Fibroblast of skin of right biceps (primary cell): ENCODE measurements at regions not wholly inside any gene's neighbourhood (a gene's known extent, or its start where the extent isn't known, plus 50 kb on each side); places are given as distances from the start of the nearest gene placed in this dataset.
A peak's percentile ranks its signal among the peaks of the same experiment; 100 is the strongest.

Experiments
- DNase-seq: peaks from one replicate; pipeline ENCODE4 v3.0.0-alpha.2; 2013

DNA sequence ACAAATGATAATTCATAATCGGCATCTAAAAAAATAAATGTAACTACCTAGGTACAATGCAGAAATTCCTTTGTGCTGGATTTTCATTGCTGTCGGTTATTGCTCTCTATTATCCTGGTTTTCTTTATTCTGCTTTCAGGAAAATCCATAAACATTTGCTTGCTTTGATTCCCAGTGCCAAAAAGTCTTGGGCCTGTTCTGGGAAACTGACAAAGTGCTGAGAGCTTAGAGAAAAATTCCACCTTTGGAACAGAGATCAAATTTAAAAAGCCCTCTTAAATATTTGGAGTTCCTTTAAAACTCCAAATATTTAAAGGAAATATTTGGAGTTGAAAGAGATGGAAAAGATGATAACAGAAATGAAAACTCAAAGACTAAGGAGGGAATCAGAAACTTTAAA, 87.3 kb upstream of the ZBED5 start:
- no peak for DNase-seq

GRCh38 chr11:10943968-10944367, 86.1 kb upstream of the ZBED5 start:
- peak; percentile 29 for DNase-seq

GRCh38 chr11:10942620-10943019, 84.8 kb upstream of the ZBED5 start:
- peak; percentile 54 for DNase-seq

GRCh38 chr11:10941871-10942270, 84.0 kb upstream of the ZBED5 start:
- DNase-seq = no peak

- no peak for DNase-seq
Observed at GRCh38 chr11:10941414-10941813, 83.6 kb upstream of the ZBED5 start.

DNA sequence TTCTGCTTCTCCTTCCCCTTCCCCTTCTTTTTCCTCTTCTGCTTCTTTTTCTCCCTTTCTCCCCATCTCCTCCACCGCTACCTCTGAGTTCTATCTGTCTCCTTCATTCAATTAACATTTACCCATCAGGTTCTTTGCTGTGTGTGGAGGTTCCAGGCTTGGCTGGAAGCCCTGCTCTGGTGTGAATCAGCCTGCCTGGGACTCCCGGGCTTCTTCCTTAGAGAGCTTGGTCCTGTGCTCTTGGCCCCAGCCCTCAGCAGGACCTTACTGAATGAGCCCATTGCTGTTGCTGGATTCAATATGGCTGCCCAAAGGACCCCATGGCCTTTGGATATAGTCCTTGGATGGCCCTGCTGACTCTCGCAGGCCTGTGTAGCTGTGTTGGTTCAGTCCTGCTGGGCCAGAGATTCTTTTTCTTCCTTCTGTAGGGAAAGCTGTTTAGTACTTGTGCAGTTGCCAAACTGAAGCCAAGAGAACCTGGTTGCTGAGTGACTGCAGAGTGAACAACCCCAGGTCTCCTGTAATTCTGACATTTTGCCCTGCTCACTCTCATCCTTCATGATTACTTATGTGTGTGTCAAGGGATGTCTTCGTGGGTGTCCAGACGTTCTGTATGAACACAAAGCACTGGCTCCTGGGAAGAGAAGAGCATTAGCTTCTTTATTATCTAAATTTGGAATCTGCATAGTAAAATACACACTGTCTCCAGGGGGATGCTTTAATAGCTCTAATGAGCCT, 81.0 kb upstream of the ZBED5 start:
- no peak for DNase-seq

DNA sequence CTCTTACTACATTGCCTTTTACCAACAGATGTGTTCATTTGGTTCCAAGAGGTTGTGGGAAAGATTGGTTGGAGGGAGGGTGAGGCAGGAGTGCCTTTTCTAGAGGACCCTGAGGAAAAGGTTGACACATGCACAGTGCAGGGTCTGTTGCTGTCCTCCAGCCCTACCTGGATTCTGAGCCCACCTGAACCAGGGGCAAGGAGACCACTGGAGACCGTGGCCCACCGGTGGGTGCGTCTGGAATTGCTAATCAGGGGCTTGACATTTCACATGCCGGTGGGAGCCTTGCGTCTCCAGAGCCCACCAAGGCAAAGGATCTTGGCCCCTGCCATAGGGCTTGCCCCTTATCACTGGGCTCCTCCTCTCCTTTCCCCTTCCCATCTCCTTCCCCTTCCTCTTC, 80.4 kb upstream of the ZBED5 start:
- DNase-seq = no peak

DNA sequence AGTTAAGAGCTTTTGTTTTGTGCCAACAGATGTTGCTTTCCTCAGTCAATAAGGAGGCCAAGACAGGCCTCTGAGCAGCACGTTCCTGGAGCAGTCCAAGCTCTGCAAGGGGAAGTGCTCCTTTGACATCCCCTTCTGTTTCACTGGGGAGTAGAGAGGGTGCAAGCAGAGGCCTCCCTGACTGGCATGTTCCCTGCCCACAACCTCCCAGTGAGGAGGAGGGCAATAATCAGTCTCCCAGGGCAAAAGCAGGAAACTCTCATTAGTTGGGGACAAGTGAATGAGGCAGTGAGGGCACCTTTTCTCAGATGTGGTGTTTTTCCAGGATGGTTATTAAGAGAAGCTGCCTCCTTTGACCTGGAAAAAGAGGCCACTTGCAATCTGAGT, 79.5 kb upstream of the ZBED5 start:
- DNase-seq = no peak

DNA sequence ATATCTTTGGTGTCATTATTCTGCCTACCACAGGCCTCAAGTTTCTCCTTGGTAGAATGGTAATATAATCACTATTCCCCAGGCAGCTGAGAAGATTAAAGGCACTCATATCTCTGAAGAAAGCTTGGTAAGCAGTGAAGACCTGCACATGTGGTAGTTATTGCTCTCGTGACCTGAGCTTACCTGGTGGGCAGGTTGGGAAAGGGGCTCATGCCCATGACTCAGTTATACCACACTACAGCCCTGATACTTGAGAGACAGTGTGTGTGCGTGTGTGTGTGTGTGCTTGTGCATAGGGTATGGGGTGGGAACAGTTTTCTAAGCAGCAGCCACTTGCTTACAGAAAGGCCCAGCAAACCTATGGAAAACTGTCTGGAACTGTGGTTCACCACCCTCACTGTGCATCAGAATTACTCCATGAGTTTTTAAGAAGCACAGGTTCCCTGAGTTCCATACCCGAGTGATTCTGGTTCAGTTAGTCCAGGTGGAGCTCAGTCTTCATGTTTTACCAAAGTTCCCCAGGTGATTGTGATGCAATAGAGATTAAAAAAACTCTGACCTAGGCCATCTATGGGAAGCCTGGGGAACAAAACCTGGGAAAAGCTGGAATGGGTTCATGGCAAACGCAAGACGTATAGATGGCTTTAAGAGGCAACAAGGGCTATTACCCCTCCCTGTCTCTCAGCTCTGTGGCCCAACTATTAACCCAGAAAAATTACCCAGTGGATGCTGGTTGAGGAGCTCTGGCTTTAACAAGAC, 79.0 kb upstream of the ZBED5 start:
- DNase-seq = no peak

DNA sequence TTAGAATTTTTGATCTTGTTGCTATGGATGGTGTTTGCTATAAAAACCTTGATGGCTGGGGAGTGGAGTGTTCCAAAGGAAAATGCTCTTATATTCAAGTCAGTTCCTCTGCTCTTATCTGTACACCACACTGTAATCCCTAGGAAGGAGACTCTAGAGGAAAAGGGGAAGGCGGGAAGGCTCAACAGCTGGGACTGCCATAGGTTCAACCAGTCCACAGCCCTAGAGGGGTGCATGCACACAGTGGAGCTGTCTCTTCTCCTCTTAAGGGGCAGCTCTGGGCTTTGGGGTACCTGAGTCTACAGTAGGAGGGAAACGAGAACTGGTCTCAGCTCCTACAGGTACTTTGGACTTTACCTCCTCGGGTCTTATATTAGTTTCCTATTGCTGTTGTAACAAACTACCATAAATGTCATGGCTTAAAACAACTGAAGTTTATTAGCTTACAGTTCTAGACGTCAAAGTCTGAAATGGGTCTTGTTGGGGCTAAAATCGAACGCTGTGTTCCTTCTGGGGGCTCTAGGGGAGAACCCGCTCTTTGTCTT, 77.2 kb upstream of the ZBED5 start:
- DNase-seq = no peak

DNA sequence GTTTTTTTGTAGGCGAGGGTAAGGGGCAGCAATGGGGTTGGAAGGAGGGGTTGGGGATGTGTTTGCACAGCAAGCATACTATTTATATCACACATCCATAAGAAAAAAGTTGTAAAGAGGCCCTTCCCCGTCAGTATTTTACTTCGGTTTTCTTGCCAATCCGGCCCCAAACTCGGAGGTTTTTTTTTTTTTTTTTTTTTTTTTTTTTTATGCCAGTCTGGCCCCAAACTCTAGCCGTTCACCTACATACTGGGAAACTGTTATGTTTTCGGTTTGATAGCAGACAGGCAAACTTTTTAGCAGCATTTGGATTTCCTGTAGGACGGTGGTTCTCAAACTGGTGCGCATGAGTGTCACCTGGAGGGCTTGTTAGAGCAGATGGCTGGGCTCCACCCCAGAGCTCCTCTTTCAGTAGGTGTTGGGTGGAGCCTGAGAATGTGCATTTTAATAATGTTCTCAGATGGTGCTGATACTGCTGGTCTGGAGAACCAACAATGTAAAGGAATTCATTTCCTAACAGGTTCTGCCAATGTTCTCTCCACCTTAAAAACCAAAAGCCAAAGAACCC, 76.5 kb upstream of the ZBED5 start:
- no peak for DNase-seq

DNA sequence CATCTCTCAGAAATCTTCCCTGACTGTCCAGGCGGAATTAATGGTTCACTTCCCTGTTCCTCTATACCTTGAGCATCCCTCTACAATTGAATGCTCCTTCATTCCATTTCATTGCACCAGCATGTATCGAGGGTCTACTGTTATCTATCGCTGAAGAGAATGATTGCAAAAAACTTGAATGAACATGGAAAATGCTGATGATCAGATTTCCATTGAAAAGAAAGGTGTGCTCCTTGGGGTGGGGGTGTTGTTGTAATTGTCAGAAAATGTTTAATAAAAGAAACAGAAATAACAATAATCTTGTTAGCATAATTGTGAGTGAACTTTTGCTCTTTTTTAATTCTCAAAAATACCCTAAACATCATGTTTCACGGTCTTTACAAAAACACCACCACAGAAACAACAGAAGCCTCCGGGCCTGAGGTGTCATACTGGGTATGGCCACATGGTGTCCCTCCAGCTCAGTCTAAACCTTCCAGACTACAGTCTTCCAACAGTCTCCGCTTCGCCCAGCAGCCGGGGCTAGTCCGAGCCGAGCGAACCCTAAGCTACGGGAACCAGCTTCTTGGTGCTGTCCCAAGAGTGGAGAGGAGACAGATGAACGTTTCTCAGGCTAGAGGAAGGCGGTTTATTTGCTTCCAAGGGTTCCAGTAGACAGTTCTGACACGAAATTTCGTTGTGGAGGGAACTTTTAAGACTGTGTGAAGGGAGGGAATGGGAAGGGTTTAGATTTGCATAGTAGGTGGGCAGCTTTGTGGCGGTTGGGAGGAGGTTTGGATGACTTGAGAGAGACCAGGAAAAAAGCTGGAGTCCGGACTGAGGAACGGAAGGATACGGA, 75.8 kb upstream of the ZBED5 start:
- DNase-seq = peak; percentile 91

DNA sequence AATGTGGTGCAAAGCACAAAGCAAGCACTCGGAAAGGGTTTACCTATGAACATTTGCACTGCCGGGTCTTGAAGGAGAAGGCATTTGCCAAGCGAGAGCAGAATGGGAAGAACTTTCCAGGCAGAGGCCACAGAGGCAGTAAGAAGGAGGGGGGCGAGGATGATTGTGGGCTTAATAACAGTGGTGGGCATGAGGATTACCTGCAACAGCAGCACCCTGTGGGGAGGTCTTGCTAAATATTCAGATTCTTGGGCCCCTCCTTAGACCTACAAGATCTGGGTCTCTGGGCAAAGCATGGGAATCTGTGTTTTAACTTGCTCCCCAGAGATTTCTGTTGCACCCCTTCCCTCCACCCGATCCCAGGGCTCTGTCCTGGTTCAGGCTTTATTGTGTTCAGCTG, 75.1 kb upstream of the ZBED5 start:
- DNase-seq = no peak

GRCh38 chr11:10931761-10932670, 74.2 kb upstream of the ZBED5 start:
- DNase-seq = peak; percentile 37

DNA sequence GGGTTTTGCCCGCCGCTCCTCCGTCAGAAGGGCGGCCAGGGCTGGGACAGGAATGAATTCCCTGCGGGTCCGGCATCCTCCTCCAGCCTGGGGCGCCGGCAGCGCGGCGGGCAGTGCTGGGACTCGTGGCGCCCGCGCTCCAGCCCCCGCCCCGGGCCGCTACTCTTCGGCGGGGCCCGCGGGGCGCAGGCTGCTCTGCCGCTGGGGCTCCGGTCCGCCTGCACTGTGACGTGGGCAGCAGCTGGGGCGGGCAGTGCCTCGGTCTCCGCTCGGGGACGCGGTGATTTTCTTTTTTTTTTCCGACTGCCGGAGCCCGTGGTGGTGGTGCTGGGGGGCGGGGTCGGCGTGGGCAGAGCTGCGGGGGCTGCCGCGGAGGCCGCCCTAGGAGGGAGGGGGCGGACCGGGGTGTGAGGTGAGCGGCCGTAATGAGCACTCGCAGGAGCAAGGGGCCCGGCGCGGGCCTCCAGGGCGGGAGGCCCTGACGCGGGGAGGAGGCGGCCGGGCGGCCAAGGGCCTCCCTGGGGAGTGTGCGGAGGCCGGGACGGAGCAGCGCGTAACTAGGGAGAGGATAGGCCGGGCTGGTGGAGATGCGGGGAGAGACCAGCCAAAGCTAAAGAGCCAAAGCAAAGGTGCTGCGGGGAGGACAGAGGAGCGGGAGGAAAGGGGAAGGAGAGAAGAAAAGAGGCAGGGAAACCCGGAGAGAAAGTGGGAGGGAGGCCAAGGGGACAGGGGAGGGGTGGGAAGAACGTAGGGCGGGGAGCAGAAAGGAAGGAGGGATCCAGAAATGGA, 73.3 kb upstream of the ZBED5 start:
- DNase-seq = peak; percentile 84

GRCh38 chr11:10930224-10930971, 72.5 kb upstream of the ZBED5 start:
- no peak for DNase-seq

- DNase-seq = no peak
Observed at GRCh38 chr11:10927538-10927937, 69.7 kb upstream of the ZBED5 start.

- peak; percentile 65 for DNase-seq
Observed at GRCh38 chr11:10926801-10927211, 69.0 kb upstream of the ZBED5 start.

- peak; percentile 31 for DNase-seq
Observed at GRCh38 chr11:10925149-10925926, 67.5 kb upstream of the ZBED5 start.
